GM10248 (cell line): ENCODE measurements at regions not wholly inside any gene's neighbourhood (a gene's known extent, or its start where the extent isn't known, plus 50 kb on each side); places are given as distances from the start of the nearest gene placed in this dataset.
"Not testable (repeated sequence)": the region's sequence is repeated elsewhere in the genome, so short reads cannot be mapped to it uniquely, and the experiment has no call there.

Experiments
- CTCF ChIA-PET: fragments of 300-600 bp; sonication (Branson Sonifier 250); formaldehyde crosslinking; extraction: SDS; loops from one replicate; lab custom pipeline; 2021; ENCODE audit warnings: antibody characterized with exemption; lab: Yijun Ruan, JAX
- POLR2A ChIA-PET: fragments of 350-650 bp; sonication (Branson Sonifier 250); formaldehyde crosslinking; extraction: SDS; loops from one replicate; lab custom pipeline; 2020; ENCODE audit warnings: antibody characterized with exemption; lab: Yijun Ruan, JAX
- DNase-seq: peaks from one replicate; pipeline ENCODE4 v3.0.0; 2012; ENCODE audit errors: extremely low spot score
- TF ChIP-seq, protein P1 (sequence below): IDR thresholded peaks from 2 replicates; pipeline ENCODE4 v1.5.1; 2012; ENCODE audit warnings: mild to moderate bottlenecking, low read depth; ENCODE audit errors: extremely low read depth, missing control alignments, control extremely low read depth

- ChIA-PET POLR2A (no interaction called here), CTCF (no interaction called here)
- DNase-seq = no peak
- TF ChIP-seq, protein P1, sequence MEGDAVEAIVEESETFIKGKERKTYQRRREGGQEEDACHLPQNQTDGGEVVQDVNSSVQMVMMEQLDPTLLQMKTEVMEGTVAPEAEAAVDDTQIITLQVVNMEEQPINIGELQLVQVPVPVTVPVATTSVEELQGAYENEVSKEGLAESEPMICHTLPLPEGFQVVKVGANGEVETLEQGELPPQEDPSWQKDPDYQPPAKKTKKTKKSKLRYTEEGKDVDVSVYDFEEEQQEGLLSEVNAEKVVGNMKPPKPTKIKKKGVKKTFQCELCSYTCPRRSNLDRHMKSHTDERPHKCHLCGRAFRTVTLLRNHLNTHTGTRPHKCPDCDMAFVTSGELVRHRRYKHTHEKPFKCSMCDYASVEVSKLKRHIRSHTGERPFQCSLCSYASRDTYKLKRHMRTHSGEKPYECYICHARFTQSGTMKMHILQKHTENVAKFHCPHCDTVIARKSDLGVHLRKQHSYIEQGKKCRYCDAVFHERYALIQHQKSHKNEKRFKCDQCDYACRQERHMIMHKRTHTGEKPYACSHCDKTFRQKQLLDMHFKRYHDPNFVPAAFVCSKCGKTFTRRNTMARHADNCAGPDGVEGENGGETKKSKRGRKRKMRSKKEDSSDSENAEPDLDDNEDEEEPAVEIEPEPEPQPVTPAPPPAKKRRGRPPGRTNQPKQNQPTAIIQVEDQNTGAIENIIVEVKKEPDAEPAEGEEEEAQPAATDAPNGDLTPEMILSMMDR = no peak
These were observed 784.2 kb upstream of the CCDC179 start for GRCh38 chr11:23644443-23644842.

GRCh38 chr11:23652336-23652735, 792.1 kb upstream of the CCDC179 start:
- DNase-seq, POLR2A ChIA-PET: not testable (repeated sequence)
- CTCF ChIA-PET = interaction anchor here (1.4 to 2.0 kb wide), 2 partner anchors 21 to 44 kb away, joined by 3 to 4 read pairs; no protein-coding TSS in a partner anchor

GRCh38 chr11:23653071-23653675, 792.9 kb upstream of the CCDC179 start:
- TF ChIP-seq, protein P1 = no peak
- ChIA-PET CTCF (interaction anchor here (1.4 to 2.0 kb wide), 2 partner anchors 20 to 45 kb away, joined by 3 to 4 read pairs; no protein-coding TSS in a partner anchor), POLR2A (no interaction called here)
- DNase-seq = no peak

DNA sequence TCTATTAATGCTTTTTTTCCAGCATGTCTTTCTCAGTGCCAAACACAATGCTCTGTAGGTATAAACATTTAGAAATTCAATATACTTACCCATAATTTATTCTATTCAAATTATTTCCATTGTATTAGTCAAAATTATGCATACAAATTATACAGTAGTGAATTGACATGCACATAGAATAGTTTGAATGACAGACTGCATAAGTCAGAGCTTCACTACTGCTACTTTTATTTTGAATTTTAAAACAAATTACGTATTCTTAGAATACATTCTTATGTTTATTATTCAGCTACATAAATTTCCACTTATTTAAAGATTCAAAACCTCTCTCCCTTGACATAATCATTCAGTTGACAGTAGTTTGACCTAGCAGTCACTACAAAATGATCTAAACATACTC, 808.0 kb upstream of the CCDC179 start:
- TF ChIP-seq, protein P1 = no peak
- CTCF ChIA-PET = interaction anchor here (1.1 kb wide), 1 partner anchor 10 kb away, joined by 3 read pairs; no protein-coding TSS in a partner anchor
- POLR2A ChIA-PET = no interaction called here
- DNase-seq = no peak

DNA sequence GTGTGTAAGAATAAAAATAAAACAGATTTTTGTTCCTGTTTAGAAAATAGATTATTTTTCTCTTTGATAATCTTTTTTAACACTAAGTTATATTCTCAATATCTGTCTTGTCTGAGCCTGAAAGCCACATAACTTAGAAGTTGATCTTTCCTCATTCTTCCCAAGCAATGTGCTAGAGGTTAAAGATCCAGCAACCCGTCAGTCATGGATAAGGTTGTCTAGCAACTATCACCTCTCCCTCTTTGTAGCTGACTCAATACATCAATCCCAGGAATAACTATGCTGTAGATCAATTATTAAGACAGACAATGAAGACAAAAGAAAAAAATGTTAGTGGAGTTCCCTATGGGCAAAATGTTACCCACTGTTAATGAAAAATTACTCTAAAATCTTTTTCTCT, 813.1 kb upstream of the CCDC179 start:
- ChIA-PET CTCF (interaction anchor here (1.3 kb wide), 1 partner anchor 20 kb away, joined by 4 read pairs; no protein-coding TSS in a partner anchor), POLR2A (no interaction called here)
- no peak for DNase-seq
- TF ChIP-seq, protein P1 = no peak

- ChIA-PET POLR2A (no interaction called here), CTCF (interaction anchor here (0.9 to 1.1 kb wide), 2 partner anchors 18 to 135 kb away, joined by 3 read pairs; no protein-coding TSS in a partner anchor)
- TF ChIP-seq, protein P1 = no peak
- no peak for DNase-seq
These were observed 814.6 kb upstream of the CCDC179 start for GRCh38 chr11:23674866-23675265.

DNA sequence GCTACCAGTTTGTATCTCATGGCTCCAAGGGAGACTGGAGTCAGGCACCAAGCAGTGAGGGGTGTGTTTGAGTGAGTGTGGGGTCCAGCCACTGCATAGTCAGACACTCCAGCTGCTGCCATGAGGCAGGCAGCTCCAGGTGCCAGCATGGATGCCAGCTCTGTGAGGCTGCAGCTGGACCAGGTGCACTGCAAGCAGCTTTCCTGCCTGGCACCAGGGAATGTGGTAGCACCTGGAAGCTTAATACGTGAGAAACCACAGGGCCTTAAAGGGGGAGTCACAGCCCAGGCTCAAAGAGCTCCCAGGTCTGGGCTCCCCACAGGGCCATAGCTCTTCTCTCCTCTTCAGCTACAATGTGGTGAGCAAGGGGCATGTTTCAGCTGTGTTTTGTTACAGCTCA, 817.8 kb upstream of the LUZP2 start:
- DNase-seq = no peak
- TF ChIP-seq, protein P1 = no peak
- POLR2A ChIA-PET = no interaction called here
- CTCF ChIA-PET = interaction anchor here (0.9 kb wide), 1 partner anchor 16 kb away, joined by 3 read pairs; no protein-coding TSS in a partner anchor
